HUES48 (cell line): ENCODE measurements at regions not wholly inside any gene's neighbourhood (a gene's known extent, or its start where the extent isn't known, plus 50 kb on each side); places are given as distances from the start of the nearest gene placed in this dataset.

ENCODE experiments used
- H3K27ac ChIP-seq: one replicate; pipeline ENCODE4 v1.7.0; 2013; ENCODE audit warnings: low read depth, low read length, inconsistent platforms
- H3K27me3 ChIP-seq: 2 replicates; pipeline ENCODE4 v1.6.1; 2013; ENCODE audit warnings: mild to moderate bottlenecking, low read length; ENCODE audit not compliant: control insufficient read depth, insufficient read depth
- H3K36me3 ChIP-seq: 2 replicates; pipeline ENCODE4 v1.6.1; 2013; ENCODE audit warnings: low read length; ENCODE audit not compliant: control insufficient read depth, insufficient read depth
- H3K4me1 ChIP-seq: 2 replicates; pipeline ENCODE4 v1.6.1; 2013; ENCODE audit warnings: mild to moderate bottlenecking, low read length; ENCODE audit not compliant: control insufficient read depth, insufficient read depth
- H3K4me3 ChIP-seq: 2 replicates; pipeline ENCODE4 v1.5.1; 2013; ENCODE audit warnings: mild to moderate bottlenecking, low read depth, low read length
- H3K9ac ChIP-seq: 2 replicates; pipeline ENCODE4 v1.6.1; 2013; ENCODE audit warnings: mild to moderate bottlenecking, low read depth, low read length, moderate library complexity
- H3K9me3 ChIP-seq: 2 replicates; pipeline ENCODE4 v1.6.1; 2013; ENCODE audit warnings: low read length; ENCODE audit not compliant: control insufficient read depth, insufficient read depth

- peaks cover 13% of the 10 kb centered on the region for H3K4me1 ChIP-seq
- no peak overlapping the region for H3K9ac ChIP-seq
- no peaks in the 10 kb centered on the region for H3K36me3 ChIP-seq
- no peaks in the 10 kb centered on the region for H3K9me3 ChIP-seq
- H3K4me3 ChIP-seq: no peak overlapping the region
- H3K27me3 ChIP-seq: no peaks in the 10 kb centered on the region
- H3K27ac ChIP-seq: no peak overlapping the region
These were observed 762.5 kb upstream of the GRIA3 start for GRCh38 chrX:122421434-122422121.

- Histone ChIP-seq H3K4me1 (peaks cover 13% of the 10 kb centered on the region), H3K9me3 (no peaks in the 10 kb centered on the region), H3K4me3 (no peak overlapping the region), H3K9ac (no peak overlapping the region), H3K36me3 (no peaks in the 10 kb centered on the region), H3K27ac (no peak overlapping the region), H3K27me3 (no peaks in the 10 kb centered on the region)
These were observed 761.5 kb upstream of the GRIA3 start for GRCh38 chrX:122422547-122422946.

- H3K27ac ChIP-seq: no peak overlapping the region
These were observed 749.1 kb upstream of the GRIA3 start for GRCh38 chrX:122434942-122435341.

GRCh38 chrX:122439831-122440230 lies 744.2 kb upstream of the GRIA3 start:
- Histone ChIP-seq H3K36me3 (no peaks in the 10 kb centered on the region), H3K4me3 (no peak overlapping the region), H3K9me3 (no peaks in the 10 kb centered on the region), H3K4me1 (no peaks in the 10 kb centered on the region), H3K27me3 (no peaks in the 10 kb centered on the region), H3K27ac (no peak overlapping the region), H3K9ac (no peak overlapping the region)

More at GRCh38 chrX:122434942-122435341, 749.1 kb upstream of the GRIA3 start:
- no peaks in the 10 kb centered on the region for H3K4me1 ChIP-seq
- no peak overlapping the region for H3K4me3 ChIP-seq
- no peak overlapping the region for H3K9ac ChIP-seq
- no peaks in the 10 kb centered on the region for H3K36me3 ChIP-seq
- H3K9me3 ChIP-seq: no peaks in the 10 kb centered on the region
- no peaks in the 10 kb centered on the region for H3K27me3 ChIP-seq

GRCh38 chrX:122440832-122441231 lies 743.2 kb upstream of the GRIA3 start:
- no peaks in the 10 kb centered on the region for H3K27me3 ChIP-seq
- H3K9me3 ChIP-seq: no peaks in the 10 kb centered on the region
- H3K36me3 ChIP-seq: no peaks in the 10 kb centered on the region
- H3K27ac ChIP-seq: no peak overlapping the region
- no peaks in the 10 kb centered on the region for H3K4me1 ChIP-seq
- no peak overlapping the region for H3K4me3 ChIP-seq
- no peak overlapping the region for H3K9ac ChIP-seq

- Histone ChIP-seq H3K9ac (no peak overlapping the region), H3K27ac (no peak overlapping the region), H3K4me1 (no peaks in the 10 kb centered on the region), H3K27me3 (no peaks in the 10 kb centered on the region), H3K4me3 (no peak overlapping the region), H3K36me3 (no peaks in the 10 kb centered on the region), H3K9me3 (no peaks in the 10 kb centered on the region)
These were observed 742.6 kb upstream of the GRIA3 start for GRCh38 chrX:122441451-122441850.

GRCh38 chrX:122445466-122445865 lies 738.6 kb upstream of the GRIA3 start:
- H3K36me3 ChIP-seq: no peaks in the 10 kb centered on the region
- no peaks in the 10 kb centered on the region for H3K9me3 ChIP-seq
- no peak overlapping the region for H3K9ac ChIP-seq
- H3K27me3 ChIP-seq: peaks cover 2% of the 10 kb centered on the region; the same call in 1 of the 2 replicates
- H3K4me3 ChIP-seq: no peak overlapping the region
- no peaks in the 10 kb centered on the region for H3K4me1 ChIP-seq
- H3K27ac ChIP-seq: no peak overlapping the region

- Histone ChIP-seq H3K4me3 (no peak overlapping the region), H3K9ac (no peak overlapping the region), H3K27me3 (no peaks in the 10 kb centered on the region), H3K9me3 (no peaks in the 10 kb centered on the region), H3K27ac (no peak overlapping the region), H3K36me3 (no peaks in the 10 kb centered on the region), H3K4me1 (no peaks in the 10 kb centered on the region)
These were observed 719.7 kb upstream of the GRIA3 start for GRCh38 chrX:122464341-122464740.

GRCh38 chrX:122475306-122475705 lies 708.8 kb upstream of the GRIA3 start:
- H3K4me1 ChIP-seq: no peaks in the 10 kb centered on the region
- H3K4me3 ChIP-seq: no peak overlapping the region
- H3K27ac ChIP-seq: no peak overlapping the region
- no peaks in the 10 kb centered on the region for H3K9me3 ChIP-seq
- H3K27me3 ChIP-seq: no peaks in the 10 kb centered on the region
- H3K9ac ChIP-seq: no peak overlapping the region
- H3K36me3 ChIP-seq: no peaks in the 10 kb centered on the region

- no peaks in the 10 kb centered on the region for H3K27me3 ChIP-seq
These were observed 683.5 kb upstream of the GRIA3 start for GRCh38 chrX:122500556-122500955.

GRCh38 chrX:122501652-122502051 lies 682.4 kb upstream of the GRIA3 start:
- H3K9me3 ChIP-seq: no peaks in the 10 kb centered on the region
- no peak overlapping the region for H3K4me3 ChIP-seq
- no peaks in the 10 kb centered on the region for H3K27me3 ChIP-seq
- H3K9ac ChIP-seq: no peak overlapping the region
- no peaks in the 10 kb centered on the region for H3K36me3 ChIP-seq
- peaks cover 6% of the 10 kb centered on the region; the same call in 1 of the 2 replicates for H3K4me1 ChIP-seq
- no peak overlapping the region for H3K27ac ChIP-seq

More at GRCh38 chrX:122500556-122500955, 683.5 kb upstream of the GRIA3 start:
- H3K4me3 ChIP-seq: no peak overlapping the region
- H3K4me1 ChIP-seq: no peaks in the 10 kb centered on the region
- H3K9ac ChIP-seq: no peak overlapping the region
- H3K9me3 ChIP-seq: no peaks in the 10 kb centered on the region
- H3K27ac ChIP-seq: no peak overlapping the region
- no peaks in the 10 kb centered on the region for H3K36me3 ChIP-seq
